Gastroesophageal sphincter (tissue), 4 donors: ENCODE measurements at regions not wholly inside any gene's neighbourhood (a gene's known extent, or its start where the extent isn't known, plus 50 kb on each side); places are given as distances from the start of the nearest gene placed in this dataset.
A peak's percentile ranks its signal among the peaks of the same experiment; 100 is the strongest.
"Not testable (repeated sequence)": the region's sequence is repeated elsewhere in the genome, so short reads cannot be mapped to it uniquely, and the experiment has no call there.

Experiments used
- ATAC-seq: fragments of 150-250 bp; one replicate; pipeline ENCODE4 v1.9.1; 2016; ENCODE audit warnings: mild to moderate bottlenecking, moderate library complexity
- H3K27ac ChIP-seq, 4 donors: fragments of 200-600 bp; sonication (generic) in 3 of 4; 1 replicate in 3 of 4; 2 replicates in 1 of 4; pipeline ENCODE4 v1.5.1; 2016 to 2019
- H3K27me3 ChIP-seq: fragments of 200-600 bp; sonication (generic); one replicate; pipeline ENCODE4 v1.5.1; 2019
- H3K36me3 ChIP-seq, 2 donors: fragments of 200-600 bp; sonication (generic); one replicate each; pipeline ENCODE4 v1.5.1; 2019; ENCODE audit warnings: control low read depth in 1 of 2
- H3K4me1 ChIP-seq, 3 donors: fragments of 200-600 bp; sonication (generic); 1 replicate in 2 of 3; 2 replicates in 1 of 3; pipeline ENCODE4 v1.5.1; 2016 to 2019; ENCODE audit warnings: control low read depth in 2 of 3
- H3K4me3 ChIP-seq, 2 donors: fragments of 200-600 bp; sonication (generic); one replicate each; pipeline ENCODE4 v1.5.1; 2019; ENCODE audit warnings: mild to moderate bottlenecking in 1 of 2, moderate library complexity in 1 of 2
- H3K9me3 ChIP-seq, 3 donors: fragments of 200-600 bp; sonication (generic); one replicate each; pipeline ENCODE4 v1.5.1; 2017 to 2019; ENCODE audit warnings: control low read depth in 2 of 3
- CTCF ChIP-seq, 4 experiments: fragments of 200-600 bp in 2 of 4; fragments of 450-650 bp in 2 of 4; sonication (generic) in 1 of 4; IDR thresholded peaks; one replicate each; pipeline ENCODE4 v1.5.1; 2017 to 2019; ENCODE audit warnings: antibody characterized with exemption in 4 of 4, mild to moderate bottlenecking in 2 of 4, moderate library complexity in 2 of 4
- EP300 ChIP-seq: sonication (generic); formaldehyde crosslinking; IDR thresholded peaks from one replicate; pipeline ENCODE4 v1.6.1; 2017; ENCODE audit warnings: antibody characterized with exemption, mild to moderate bottlenecking
- POLR2A ChIP-seq, 2 donors: fragments of 450-650 bp; IDR thresholded peaks; one replicate each; pipeline ENCODE4 v1.6.1; 2017; ENCODE audit warnings: antibody characterized with exemption in 2 of 2, mild to moderate bottlenecking in 2 of 2, moderate library complexity in 1 of 2
- POLR2AphosphoS5 ChIP-seq: sonication (generic); formaldehyde crosslinking; IDR thresholded peaks from one replicate; pipeline ENCODE4 v1.6.1; 2017; ENCODE audit warnings: antibody characterized with exemption
- WGBS, 2 donors: methylation state at CpG; one replicate each; pipeline ENCODE4 v1.1.5; 2018; ENCODE audit warnings: low coverage in 1 of 2; 5-methylcytosine and 5-hydroxymethylcytosine counted together

GRCh38 chr4:77355731-77356130 is 198.7 kb downstream of the CCNG2 start:
- H3K27ac ChIP-seq, result no peak overlapping the region
- no peaks in the 10 kb centered on the region for H3K9me3 ChIP-seq
- H3K4me1 ChIP-seq, result no peaks in the 10 kb centered on the region
- 76 to 90% methylated on average over 2 of the region's 2 CpGs for WGBS, 2 donors
- H3K27me3 ChIP-seq, result no peaks in the 10 kb centered on the region
- TF ChIP-seq POLR2AphosphoS5, result no peak
- TF ChIP-seq EP300, result no peak
- TF ChIP-seq POLR2A (IDR thresholded peaks at IDR 0.05), result no peak
- TF ChIP-seq CTCF (IDR thresholded peaks at IDR 0.05), result no peak
- no peak for ATAC-seq
- no peak overlapping the region for H3K4me3 ChIP-seq
- no peaks in the 10 kb centered on the region for H3K36me3 ChIP-seq

- Histone ChIP-seq H3K4me3 (no peak overlapping the region), H3K27ac (no peak overlapping the region), H3K36me3 (no peaks in the 10 kb centered on the region), H3K9me3 (no peaks in the 10 kb centered on the region), H3K4me1 (no peaks in the 10 kb centered on the region), H3K27me3 (no peaks in the 10 kb centered on the region)
- 78 to 88% methylated on average over 1 to 2 of the region's 2 CpGs for WGBS, 2 donors
- ATAC-seq, result no peak
- TF ChIP-seq POLR2AphosphoS5, result no peak
- TF ChIP-seq CTCF (IDR thresholded peaks at IDR 0.05), result peak in 3 of 4 experiments; percentile 24 to 56 (median 47)
Measured at GRCh38 chr4:77358315-77358928, 201.4 kb downstream of the CCNG2 start.

DNA sequence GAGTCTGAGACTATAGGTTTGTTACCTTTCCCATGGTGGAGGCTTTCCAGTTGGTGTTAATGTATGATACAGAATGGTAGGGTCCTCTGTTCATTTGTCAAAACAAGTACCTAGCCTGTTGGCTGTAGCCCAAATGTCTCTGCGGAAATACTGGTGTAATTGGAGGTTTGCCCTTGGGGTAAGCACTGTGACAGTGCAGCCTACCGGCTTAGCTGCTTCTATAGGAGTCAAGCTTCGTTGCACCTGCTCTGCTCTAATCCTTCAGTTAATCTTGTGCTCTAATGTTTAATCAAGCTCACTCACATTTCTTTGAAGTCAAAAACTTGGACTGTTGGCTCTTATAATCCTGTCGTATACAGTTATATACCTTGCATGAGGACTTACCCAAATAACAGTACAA is 203.4 kb downstream of the CCNG2 start:
- TF ChIP-seq EP300 (no peak), POLR2AphosphoS5 (no peak), POLR2A (IDR thresholded peaks at IDR 0.05) (no peak), CTCF (IDR thresholded peaks at IDR 0.05) (no peak)
- no peak overlapping the region for H3K27ac ChIP-seq
- H3K4me1 ChIP-seq, result no peaks in the 10 kb centered on the region
- no peak overlapping the region for H3K4me3 ChIP-seq
- H3K27me3 ChIP-seq, result no peaks in the 10 kb centered on the region
- WGBS, 2 donors, result 42 to 68% methylated on average over 2 of the region's 4 CpGs
- no peaks in the 10 kb centered on the region for H3K36me3 ChIP-seq
- H3K9me3 ChIP-seq, result no peaks in the 10 kb centered on the region
- no peak for ATAC-seq

DNA sequence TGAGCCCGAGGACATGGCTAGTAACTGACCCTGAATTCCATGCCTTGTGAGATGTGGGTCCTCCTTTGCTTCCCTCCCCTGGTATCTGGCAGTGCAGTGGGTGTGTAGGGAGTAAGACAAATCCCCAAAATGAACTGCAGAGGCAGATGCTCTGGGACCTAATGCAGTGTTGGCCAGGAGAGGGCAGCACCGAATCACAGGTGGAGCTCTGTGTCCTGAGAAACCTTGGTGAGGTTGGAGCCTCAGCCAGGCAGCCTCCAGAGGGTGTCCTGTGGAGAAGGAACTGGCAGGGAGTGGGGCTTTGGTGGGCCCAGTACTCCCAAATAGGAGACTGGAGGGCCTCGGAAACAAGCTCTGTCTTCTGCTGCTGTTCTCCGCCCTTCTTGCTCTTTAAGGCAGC is 209.9 kb downstream of the CCNG2 start:
- H3K4me3 ChIP-seq, H3K9me3 ChIP-seq, H3K27ac ChIP-seq, ATAC-seq, H3K27me3 ChIP-seq, H3K36me3 ChIP-seq, H3K4me1 ChIP-seq: not testable (repeated sequence)
- peak in 1 of 4 experiments; percentile 25 for TF ChIP-seq CTCF (IDR thresholded peaks at IDR 0.05)
- WGBS, 2 donors, result no CpG with 5 or more reads among the region's 4 CpGs

DNA sequence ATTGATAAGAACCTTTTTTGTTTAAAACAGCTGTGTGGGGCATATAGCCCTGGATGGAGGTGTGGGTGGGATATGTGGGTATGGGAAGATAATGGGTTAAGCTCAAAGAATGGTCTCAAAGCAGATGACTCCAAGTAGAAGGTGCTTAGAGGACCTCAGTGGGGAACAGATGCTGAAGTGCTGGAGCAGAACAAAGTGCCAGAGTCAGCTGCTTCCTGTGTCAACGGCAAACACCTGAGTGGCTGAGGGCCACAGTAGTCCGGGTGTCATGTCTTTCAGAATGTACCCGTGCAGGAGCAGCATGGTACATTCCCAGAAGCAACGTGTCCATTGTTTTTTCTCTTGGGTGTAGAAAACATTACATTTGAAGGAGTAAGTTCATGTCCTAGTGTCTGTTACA is 210.6 kb downstream of the CCNG2 start:
- H3K27me3 ChIP-seq, result no peaks in the 10 kb centered on the region
- no peaks in the 10 kb centered on the region for H3K4me1 ChIP-seq
- no peak overlapping the region for H3K4me3 ChIP-seq
- H3K27ac ChIP-seq, result no peak overlapping the region
- H3K36me3 ChIP-seq, result no peaks in the 10 kb centered on the region
- TF ChIP-seq POLR2AphosphoS5, result no peak
- TF ChIP-seq EP300, result no peak
- TF ChIP-seq CTCF (IDR thresholded peaks at IDR 0.05), result no peak
- no peak for TF ChIP-seq POLR2A (IDR thresholded peaks at IDR 0.05)
- H3K9me3 ChIP-seq, result no peaks in the 10 kb centered on the region
- WGBS, 2 donors, result 68 to 96% methylated on average over 3 to 4 of the region's 4 CpGs
- no peak for ATAC-seq
